CD4-positive, CD25-positive, alpha-beta regulatory T cell (primary cell): ENCODE measurements at regions not wholly inside any gene's neighbourhood (a gene's known extent, or its start where the extent isn't known, plus 50 kb on each side); places are given as distances from the start of the nearest gene placed in this dataset.

Source experiments
- ATAC-seq, 2 donors: fragments of 150-1000 bp; cut with Tn5 transposase; one replicate each; pipeline ENCODE4 v1.10.0; 2021; ENCODE audit warnings: low read depth in 2 of 2, moderate number of reproducible peaks in 2 of 2, moderate library complexity in 1 of 2
- DNase-seq, 3 donors: peaks; one replicate each; pipeline versions ENCODE4 v3.0.0 to v3.0.0-alpha.2; 2012 to 2022; ENCODE audit warnings: mixed read lengths in 1 of 3
- H3K27ac ChIP-seq: one replicate; pipeline ENCODE4 v1.7.0; 2013; ENCODE audit warnings: mild to moderate bottlenecking, low read length; ENCODE audit not compliant: insufficient read depth, poor library complexity, severe bottlenecking
- H3K27me3 ChIP-seq: one replicate; pipeline ENCODE4 v1.7.0; 2013; ENCODE audit warnings: low read length; ENCODE audit not compliant: control insufficient read depth, insufficient read depth
- H3K36me3 ChIP-seq: one replicate; pipeline ENCODE4 v1.7.0; 2013; ENCODE audit warnings: mild to moderate bottlenecking, low read length, moderate library complexity; ENCODE audit not compliant: control insufficient read depth, insufficient read depth
- H3K4me1 ChIP-seq: 2 replicates; pipeline ENCODE4 v1.7.0; 2013; ENCODE audit warnings: mild to moderate bottlenecking, low read length; ENCODE audit not compliant: insufficient read depth, control insufficient read depth, poor library complexity, severe bottlenecking
- H3K4me3 ChIP-seq: one replicate; pipeline ENCODE4 v1.7.0; 2013; ENCODE audit warnings: low read depth, mild to moderate bottlenecking, low read length, moderate library complexity
- H3K9me3 ChIP-seq, 2 experiments: 1 replicate in 1 of 2; 2 replicates in 1 of 2; pipeline ENCODE4 v1.7.0; 2013; ENCODE audit warnings: low read length in 2 of 2, mild to moderate bottlenecking in 1 of 2, moderate library complexity in 1 of 2; ENCODE audit not compliant: control insufficient read depth in 2 of 2
- H3K27ac Mint-ChIP-seq, 3 donors: one replicate each; pipeline ENCODE4 v1.8.0; 2020 to 2022; ENCODE audit warnings: mild to moderate bottlenecking in 3 of 3, mixed read lengths in 3 of 3, moderate library complexity in 2 of 3
- H3K27me3 Mint-ChIP-seq: one replicate; pipeline ENCODE4 v1.8.0; 2022; ENCODE audit warnings: mild to moderate bottlenecking, mixed read lengths
- H3K36me3 Mint-ChIP-seq: one replicate; pipeline ENCODE4 v1.8.0; 2020; ENCODE audit warnings: mixed read lengths
- H3K4me1 Mint-ChIP-seq, 4 donors: one replicate each; pipeline ENCODE4 v1.8.0; 2020 to 2022; ENCODE audit warnings: mixed read lengths in 4 of 4, mild to moderate bottlenecking in 1 of 4
- H3K4me3 Mint-ChIP-seq, 4 donors: one replicate each; pipeline ENCODE4 v1.8.0; 2020 to 2022; ENCODE audit warnings: mild to moderate bottlenecking in 4 of 4, mixed read lengths in 4 of 4, moderate library complexity in 3 of 4
- H3K9me3 Mint-ChIP-seq, 7 donors: one replicate each; pipeline ENCODE4 v1.8.0; 2020 to 2022; ENCODE audit warnings: mixed read lengths in 7 of 7, mild to moderate bottlenecking in 3 of 7, moderate library complexity in 2 of 7

- H3K4me3 Mint-ChIP-seq: no peak overlapping the region
These were observed 490.7 kb downstream of the DIPK2A start for GRCh38 chr3:144462337-144462736.

GRCh38 chr3:144463911-144464310, 492.3 kb downstream of the DIPK2A start:
- no peak for ATAC-seq
- no peaks in the 10 kb centered on the region for H3K4me1 Mint-ChIP-seq
- Histone ChIP-seq H3K4me3 (no peak overlapping the region), H3K4me1 (no peaks in the 10 kb centered on the region), H3K27me3 (no peaks in the 10 kb centered on the region), H3K27ac (no peak overlapping the region), H3K9me3 (no peaks in the 10 kb centered on the region), H3K36me3 (no peaks in the 10 kb centered on the region)
- H3K4me3 Mint-ChIP-seq: no peak overlapping the region
- H3K9me3 Mint-ChIP-seq: peaks cover 0 to 4% (median 0%) of the 10 kb centered on the region in 7 donors
- H3K27me3 Mint-ChIP-seq: no peaks in the 10 kb centered on the region
- DNase-seq: no peak
- H3K36me3 Mint-ChIP-seq: no peaks in the 10 kb centered on the region
- H3K27ac Mint-ChIP-seq: no peak overlapping the region

More at GRCh38 chr3:144462337-144462736, 490.7 kb downstream of the DIPK2A start:
- Mint-ChIP-seq H3K9me3 (peaks cover 0 to 7% (median 0%) of the 10 kb centered on the region in 7 donors), H3K36me3 (no peaks in the 10 kb centered on the region), H3K27me3 (no peaks in the 10 kb centered on the region), H3K27ac (no peak overlapping the region), H3K4me1 (no peaks in the 10 kb centered on the region)
- Histone ChIP-seq H3K27me3 (no peaks in the 10 kb centered on the region), H3K9me3 (no peaks in the 10 kb centered on the region), H3K4me1 (no peaks in the 10 kb centered on the region), H3K4me3 (no peak overlapping the region), H3K27ac (no peak overlapping the region), H3K36me3 (no peaks in the 10 kb centered on the region)
- no peak for ATAC-seq
- DNase-seq: no peak

GRCh38 chr3:144466114-144466513, 494.5 kb downstream of the DIPK2A start:
- Histone ChIP-seq H3K27me3 (no peaks in the 10 kb centered on the region), H3K27ac (no peak overlapping the region), H3K4me3 (no peak overlapping the region), H3K9me3 (no peaks in the 10 kb centered on the region), H3K36me3 (no peaks in the 10 kb centered on the region), H3K4me1 (no peaks in the 10 kb centered on the region)
- Mint-ChIP-seq H3K4me3 (no peak overlapping the region), H3K9me3 (peaks cover 0 to 2% (median 0%) of the 10 kb centered on the region in 7 donors), H3K27me3 (no peaks in the 10 kb centered on the region), H3K4me1 (no peaks in the 10 kb centered on the region), H3K36me3 (no peaks in the 10 kb centered on the region), H3K27ac (no peak overlapping the region)
- ATAC-seq (no peak), DNase-seq (no peak)

GRCh38 chr3:144466540-144466939, 494.9 kb downstream of the DIPK2A start:
- DNase-seq (no peak), ATAC-seq (no peak)
- no peak overlapping the region for H3K27ac ChIP-seq
- H3K9me3 ChIP-seq: no peaks in the 10 kb centered on the region
- H3K4me1 ChIP-seq: no peaks in the 10 kb centered on the region
- H3K4me3 Mint-ChIP-seq: no peak overlapping the region
- no peaks in the 10 kb centered on the region for H3K36me3 Mint-ChIP-seq
- no peaks in the 10 kb centered on the region for H3K4me1 Mint-ChIP-seq
- no peaks in the 10 kb centered on the region for H3K36me3 ChIP-seq
- H3K9me3 Mint-ChIP-seq: peaks cover 0 to 2% (median 0%) of the 10 kb centered on the region in 7 donors
- no peaks in the 10 kb centered on the region for H3K27me3 Mint-ChIP-seq
- H3K27ac Mint-ChIP-seq: no peak overlapping the region
- H3K4me3 ChIP-seq: no peak overlapping the region
- H3K27me3 ChIP-seq: no peaks in the 10 kb centered on the region

- no peak overlapping the region for H3K4me3 ChIP-seq
- no peaks in the 10 kb centered on the region for H3K4me1 Mint-ChIP-seq
- H3K27ac Mint-ChIP-seq: no peak overlapping the region
- no peaks in the 10 kb centered on the region for H3K4me1 ChIP-seq
- H3K27me3 ChIP-seq: no peaks in the 10 kb centered on the region
- DNase-seq: no peak
- H3K36me3 ChIP-seq: no peaks in the 10 kb centered on the region
- no peaks in the 10 kb centered on the region for H3K9me3 ChIP-seq
- no peak overlapping the region for H3K4me3 Mint-ChIP-seq
- H3K36me3 Mint-ChIP-seq: no peaks in the 10 kb centered on the region
- no peak overlapping the region for H3K27ac ChIP-seq
- no peaks in the 10 kb centered on the region for H3K9me3 Mint-ChIP-seq
- H3K27me3 Mint-ChIP-seq: no peaks in the 10 kb centered on the region
- no peak for ATAC-seq
These were observed 499.0 kb downstream of the DIPK2A start for GRCh38 chr3:144470666-144471065.

GRCh38 chr3:144477593-144477992, 506.0 kb downstream of the DIPK2A start:
- no peaks in the 10 kb centered on the region for H3K4me1 ChIP-seq
- H3K4me3 ChIP-seq: no peak overlapping the region
- DNase-seq: no peak
- Mint-ChIP-seq H3K9me3 (peaks cover 0 to 6% (median 2%) of the 10 kb centered on the region in 7 donors), H3K27me3 (no peaks in the 10 kb centered on the region), H3K4me1 (no peaks in the 10 kb centered on the region), H3K36me3 (no peaks in the 10 kb centered on the region), H3K4me3 (no peak overlapping the region), H3K27ac (no peak overlapping the region)
- no peak overlapping the region for H3K27ac ChIP-seq
- no peak for ATAC-seq
- H3K27me3 ChIP-seq: no peaks in the 10 kb centered on the region
- H3K9me3 ChIP-seq: no peaks in the 10 kb centered on the region
- H3K36me3 ChIP-seq: no peaks in the 10 kb centered on the region

- Mint-ChIP-seq H3K27ac (no peak overlapping the region), H3K4me3 (no peak overlapping the region), H3K4me1 (no peaks in the 10 kb centered on the region), H3K36me3 (no peaks in the 10 kb centered on the region), H3K9me3 (peaks cover 0 to 6% (median 2%) of the 10 kb centered on the region in 7 donors), H3K27me3 (no peaks in the 10 kb centered on the region)
- Histone ChIP-seq H3K27me3 (no peaks in the 10 kb centered on the region), H3K9me3 (no peaks in the 10 kb centered on the region), H3K4me3 (no peak overlapping the region), H3K36me3 (no peaks in the 10 kb centered on the region), H3K4me1 (no peaks in the 10 kb centered on the region), H3K27ac (no peak overlapping the region)
- DNase-seq: no peak
- ATAC-seq: no peak
These were observed 508.8 kb downstream of the DIPK2A start for GRCh38 chr3:144480416-144480919.

GRCh38 chr3:144482876-144483275, 511.3 kb downstream of the DIPK2A start:
- Histone ChIP-seq H3K27me3 (no peaks in the 10 kb centered on the region), H3K9me3 (no peaks in the 10 kb centered on the region), H3K36me3 (no peaks in the 10 kb centered on the region), H3K4me1 (no peaks in the 10 kb centered on the region), H3K27ac (no peak overlapping the region), H3K4me3 (no peak overlapping the region)
- DNase-seq (no peak), ATAC-seq (no peak)
- Mint-ChIP-seq H3K27me3 (no peaks in the 10 kb centered on the region), H3K4me1 (no peaks in the 10 kb centered on the region), H3K9me3 (peaks cover 0 to 4% (median 1%) of the 10 kb centered on the region in 7 donors), H3K27ac (no peak overlapping the region), H3K4me3 (no peak overlapping the region), H3K36me3 (no peaks in the 10 kb centered on the region)
